Astrocyte of the hippocampus (primary cell): ENCODE measurements at regions not wholly inside any gene's neighbourhood (a gene's known extent, or its start where the extent isn't known, plus 50 kb on each side); places are given as distances from the start of the nearest gene placed in this dataset.
"Not testable (repeated sequence)": the region's sequence is repeated elsewhere in the genome, so short reads cannot be mapped to it uniquely, and the experiment has no call there.

Source experiments
- DNase-seq: peaks from one replicate; pipeline ENCODE4 v3.0.0; 2011; ENCODE audit warnings: low read depth, low spot score

GRCh38 chr6:25180630-25181349, 98.4 kb upstream of the CARMIL1 start:
- DNase-seq: no peak

- no peak for DNase-seq
Observed at GRCh38 chr6:25181350-25181724, 97.8 kb upstream of the CARMIL1 start.

GRCh38 chr6:25181923-25182322, 97.3 kb upstream of the CARMIL1 start:
- peak; percentile 30 for DNase-seq

GRCh38 chr6:25186919-25187318, 92.3 kb upstream of the CARMIL1 start:
- no peak for DNase-seq

- DNase-seq: no peak
Observed at GRCh38 chr6:25188232-25188631, 90.9 kb upstream of the CARMIL1 start.

- peak; percentile 75 for DNase-seq
Observed at GRCh38 chr6:25192590-25193459, 86.3 kb upstream of the CARMIL1 start.

GRCh38 chr6:25193460-25194171, 85.6 kb upstream of the CARMIL1 start:
- DNase-seq: peak; percentile 94

- no peak for DNase-seq
Observed at GRCh38 chr6:25194172-25194678, 84.9 kb upstream of the CARMIL1 start.

- DNase-seq: no peak
Observed at GRCh38 chr6:25196464-25196863, 82.7 kb upstream of the CARMIL1 start.

GRCh38 chr6:25197111-25197510, 82.1 kb upstream of the CARMIL1 start:
- DNase-seq: no peak

GRCh38 chr6:25199544-25199943, 79.6 kb upstream of the CARMIL1 start:
- DNase-seq: no peak

- peak; percentile 55 for DNase-seq
Observed at GRCh38 chr6:25202504-25202903, 76.7 kb upstream of the CARMIL1 start.

GRCh38 chr6:25205629-25206028, 73.5 kb upstream of the CARMIL1 start:
- DNase-seq: no peak

GRCh38 chr6:25207453-25208155, 71.6 kb upstream of the CARMIL1 start:
- DNase-seq: not testable (repeated sequence)

GRCh38 chr6:25215881-25216280, 63.3 kb upstream of the CARMIL1 start:
- DNase-seq: no peak

- no peak for DNase-seq
Observed at GRCh38 chr6:25217302-25217701, 61.9 kb upstream of the CARMIL1 start.

GRCh38 chr6:25217829-25218228, 61.3 kb upstream of the CARMIL1 start:
- DNase-seq: no peak

- DNase-seq: no peak
Observed at GRCh38 chr6:25218346-25218745, 60.8 kb upstream of the CARMIL1 start.

- no peak for DNase-seq
Observed at GRCh38 chr6:25219216-25219916, 59.8 kb upstream of the CARMIL1 start.

GRCh38 chr6:25219917-25220278, 59.3 kb upstream of the CARMIL1 start:
- DNase-seq: no peak

- DNase-seq: no peak
Observed at GRCh38 chr6:25220857-25221256, 58.3 kb upstream of the CARMIL1 start.
